ENCODE measurements at regions not wholly inside any gene's neighbourhood (a gene's known extent, or its start where the extent isn't known, plus 50 kb on each side); places are given as distances from the start of the nearest gene placed in this dataset.

GRCh38 chr9:106677830-106678229 is 185.1 kb upstream of the ZNF462 start:
- Histone ChIP-seq H3K79me2 (replicated peaks; ENCODE audit: insufficient read depth, low read length) (no peaks in the 10 kb centered on the region), H3K4me3 (ENCODE audit: low read length) (no peak overlapping the region), H2AFZ (ENCODE audit: low read depth, low read length) (no peak overlapping the region), H3K27ac (ENCODE audit: low read length) (no peak overlapping the region), H3K4me2 (ENCODE audit: low read length) (no peak overlapping the region), H3F3A (ENCODE audit: insufficient read depth, low read length, poor library complexity, severe bottlenecking) (no peaks in the 10 kb centered on the region), H4K20me1 (ENCODE audit: insufficient read depth) (no peaks in the 10 kb centered on the region), H3K9me2 (ENCODE audit: insufficient read depth, low read length) (no peaks in the 10 kb centered on the region), H3K9me3 (ENCODE audit: low read length) (no peaks in the 10 kb centered on the region), H3K9ac (ENCODE audit: low read length) (no peak overlapping the region), H3K36me3 (ENCODE audit: insufficient read depth, low read length) (no peaks in the 10 kb centered on the region), H3K27me3 (ENCODE audit: insufficient read depth, low read depth, low read length) (no peaks in the 10 kb centered on the region)
- TF ChIP-seq RAD21 (conservative IDR thresholded peaks at IDR 0.05) = no peak
- no peak for TF ChIP-seq CTCF (IDR thresholded peaks at IDR 0.05; ENCODE audit: poor library complexity, severe bottlenecking)
- TF ChIP-seq TAF1 (IDR thresholded peaks at IDR 0.05; ENCODE audit: low read depth) = no peak
- TF ChIP-seq EP300 (conservative IDR thresholded peaks at IDR 0.05; ENCODE audit: poor library complexity, severe bottlenecking) = no peak
- no peak for TF ChIP-seq EZH2 (IDR thresholded peaks at IDR 0.05; ENCODE audit: borderline replicate concordance, insufficient read depth, low read length, poor library complexity, severe bottlenecking)
- no peak for TF ChIP-seq SMC3 (conservative IDR thresholded peaks at IDR 0.05; ENCODE audit: poor library complexity)
- no peak for TF ChIP-seq POLR2AphosphoS5 (IDR thresholded peaks at IDR 0.05)
- TF ChIP-seq REST (IDR thresholded peaks at IDR 0.05; ENCODE audit: borderline replicate concordance) = no peak
- no peak for TF ChIP-seq MXI1 (conservative IDR thresholded peaks at IDR 0.05; ENCODE audit: poor library complexity, severe bottlenecking)

- no peaks in the 10 kb centered on the region for H3K36me3 ChIP-seq (ENCODE audit: insufficient read depth, low read length)
- no peak overlapping the region for H3K4me3 ChIP-seq (ENCODE audit: low read length)
- no peaks in the 10 kb centered on the region for H4K20me1 ChIP-seq (ENCODE audit: insufficient read depth)
- H3K79me2 ChIP-seq (replicated peaks; ENCODE audit: insufficient read depth, low read length) = no peaks in the 10 kb centered on the region
- no peaks in the 10 kb centered on the region for H3K9me2 ChIP-seq (ENCODE audit: insufficient read depth, low read length)
- no peaks in the 10 kb centered on the region for H3K27me3 ChIP-seq (ENCODE audit: insufficient read depth, low read depth, low read length)
- no peak overlapping the region for H3K9ac ChIP-seq (ENCODE audit: low read length)
- H3F3A ChIP-seq (ENCODE audit: insufficient read depth, low read length, poor library complexity, severe bottlenecking) = no peaks in the 10 kb centered on the region
- TF ChIP-seq POLR2AphosphoS5 (IDR thresholded peaks at IDR 0.05) (no peak), EP300 (conservative IDR thresholded peaks at IDR 0.05; ENCODE audit: poor library complexity, severe bottlenecking) (no peak), MXI1 (conservative IDR thresholded peaks at IDR 0.05; ENCODE audit: poor library complexity, severe bottlenecking) (no peak), CTCF (IDR thresholded peaks at IDR 0.05; ENCODE audit: poor library complexity, severe bottlenecking) (no peak), SMC3 (conservative IDR thresholded peaks at IDR 0.05; ENCODE audit: poor library complexity) (no peak), EZH2 (IDR thresholded peaks at IDR 0.05; ENCODE audit: borderline replicate concordance, insufficient read depth, low read length, poor library complexity, severe bottlenecking) (no peak), REST (IDR thresholded peaks at IDR 0.05; ENCODE audit: borderline replicate concordance) (no peak), RAD21 (conservative IDR thresholded peaks at IDR 0.05) (no peak), TAF1 (IDR thresholded peaks at IDR 0.05; ENCODE audit: low read depth) (no peak)
- H3K9me3 ChIP-seq (ENCODE audit: low read length) = no peaks in the 10 kb centered on the region
- H2AFZ ChIP-seq (ENCODE audit: low read depth, low read length) = no peak overlapping the region
- H3K4me2 ChIP-seq (ENCODE audit: low read length) = no peak overlapping the region
- no peak overlapping the region for H3K27ac ChIP-seq (ENCODE audit: low read length)
Observed at GRCh38 chr9:106678273-106678672, 184.7 kb upstream of the ZNF462 start.

Data from neural cell (in vitro differentiated cells).